Esophagus squamous epithelium (tissue), 5 donors: ENCODE measurements at regions not wholly inside any gene's neighbourhood (a gene's known extent, or its start where the extent isn't known, plus 50 kb on each side); places are given as distances from the start of the nearest gene placed in this dataset.

Experiments used
- DNase-seq: peaks from one replicate; lab custom pipeline; 2025; lab: John Stamatoyannopoulos, UW
- H3K27ac ChIP-seq, 4 donors: fragments of 200-600 bp; sonication (generic); one replicate each; pipeline ENCODE4 v1.5.1; 2016 to 2019; ENCODE audit warnings: mild to moderate bottlenecking in 1 of 4
- H3K27me3 ChIP-seq, 4 donors: fragments of 200-600 bp; sonication (generic); 1 replicate in 3 of 4; 2 replicates in 1 of 4; pipeline versions ENCODE4 v1.5.1 to v1.6.0; 2017 to 2021; ENCODE audit warnings: antibody characterized with exemption in 1 of 4
- H3K36me3 ChIP-seq, 3 donors: fragments of 200-600 bp; sonication (generic); one replicate each; pipeline ENCODE4 v1.5.1; 2016 to 2019
- H3K4me1 ChIP-seq, 3 donors: fragments of 200-600 bp; sonication (generic); one replicate each; pipeline ENCODE4 v1.5.1; 2017 to 2019
- H3K4me3 ChIP-seq, 4 donors: fragments of 200-600 bp; sonication (generic); 1 replicate in 3 of 4; 2 replicates in 1 of 4; pipeline ENCODE4 v1.5.1; 2016 to 2019; ENCODE audit warnings: mild to moderate bottlenecking in 2 of 4, moderate library complexity in 1 of 4
- H3K9me3 ChIP-seq, 3 donors: fragments of 200-600 bp; sonication (generic); one replicate each; pipeline ENCODE4 v1.5.1; 2016 to 2019
- POLR2A ChIP-seq, 4 donors: fragments of 450-650 bp; IDR thresholded peaks; one replicate each; pipeline ENCODE4 v1.6.1; 2017; ENCODE audit warnings: antibody characterized with exemption in 4 of 4, mild to moderate bottlenecking in 4 of 4, moderate library complexity in 3 of 4
- WGBS, 2 donors: methylation state at CpG; one replicate each; pipeline ENCODE4 v1.1.5; 2018; 5-methylcytosine and 5-hydroxymethylcytosine counted together
- intact Hi-C: fragments of 100-400 bp; cut with DNase I; formaldehyde crosslinking; loops from one replicate; pipeline ENCODE4 v1.15.0; 2022
- TF ChIP-seq, protein P1 (sequence below), 6 experiments: fragments of 450-650 bp in 4 of 6; fragments of 200-600 bp in 2 of 6; sonication (generic) in 2 of 6; IDR thresholded peaks; one replicate each; pipeline ENCODE4 v1.5.1; 2016 to 2019; ENCODE audit warnings: antibody characterized with exemption in 6 of 6, mild to moderate bottlenecking in 4 of 6, moderate library complexity in 4 of 6
- donor health status: DM: yes; HTN: yes; CAD: no.

DNA sequence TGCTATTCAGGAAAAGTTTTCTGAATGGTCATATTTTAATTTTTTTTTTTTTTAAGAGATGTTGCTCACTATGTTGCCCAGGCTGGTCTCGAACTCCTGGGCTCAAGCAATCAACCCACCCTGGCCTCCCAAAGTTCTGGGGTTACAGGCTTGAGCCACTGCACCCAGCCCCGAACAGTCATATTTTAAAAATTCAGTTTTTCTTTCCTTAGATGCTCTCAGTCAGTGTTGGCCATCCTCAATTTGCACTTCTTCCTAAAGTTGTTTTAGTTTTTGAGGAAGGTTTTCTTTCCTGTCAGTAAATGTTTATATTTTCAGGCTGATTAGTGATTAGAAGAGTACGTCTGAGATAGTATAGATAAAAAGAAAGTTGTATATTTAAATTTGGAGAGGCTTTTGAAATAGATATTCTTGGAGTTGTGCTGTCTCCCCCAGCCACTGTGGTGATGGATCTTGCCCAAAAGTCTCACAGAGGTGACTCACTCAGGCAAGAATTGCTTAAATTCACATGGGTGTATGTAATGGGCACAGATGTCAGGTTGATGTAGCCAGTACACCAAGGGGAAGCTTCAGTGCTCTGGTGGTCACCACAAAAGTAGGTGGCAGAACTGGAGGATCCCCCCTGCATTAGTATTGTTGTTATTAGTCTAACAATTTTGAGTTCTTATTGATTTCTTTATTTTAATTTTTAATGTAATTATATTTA, 72.2 kb upstream of the ELOVL6 start:
- no peaks in the 10 kb centered on the region for H3K4me1 ChIP-seq
- no peaks in the 10 kb centered on the region for H3K36me3 ChIP-seq
- no peak overlapping the region for H3K27ac ChIP-seq
- no peaks in the 10 kb centered on the region for H3K9me3 ChIP-seq
- intact Hi-C loops: no loop called here
- H3K27me3 ChIP-seq: no peaks in the 10 kb centered on the region
- DNase-seq: no peak
- 55 to 58% methylated on average over 3 of the region's 3 CpGs for WGBS, 2 donors
- TF ChIP-seq, protein P1, sequence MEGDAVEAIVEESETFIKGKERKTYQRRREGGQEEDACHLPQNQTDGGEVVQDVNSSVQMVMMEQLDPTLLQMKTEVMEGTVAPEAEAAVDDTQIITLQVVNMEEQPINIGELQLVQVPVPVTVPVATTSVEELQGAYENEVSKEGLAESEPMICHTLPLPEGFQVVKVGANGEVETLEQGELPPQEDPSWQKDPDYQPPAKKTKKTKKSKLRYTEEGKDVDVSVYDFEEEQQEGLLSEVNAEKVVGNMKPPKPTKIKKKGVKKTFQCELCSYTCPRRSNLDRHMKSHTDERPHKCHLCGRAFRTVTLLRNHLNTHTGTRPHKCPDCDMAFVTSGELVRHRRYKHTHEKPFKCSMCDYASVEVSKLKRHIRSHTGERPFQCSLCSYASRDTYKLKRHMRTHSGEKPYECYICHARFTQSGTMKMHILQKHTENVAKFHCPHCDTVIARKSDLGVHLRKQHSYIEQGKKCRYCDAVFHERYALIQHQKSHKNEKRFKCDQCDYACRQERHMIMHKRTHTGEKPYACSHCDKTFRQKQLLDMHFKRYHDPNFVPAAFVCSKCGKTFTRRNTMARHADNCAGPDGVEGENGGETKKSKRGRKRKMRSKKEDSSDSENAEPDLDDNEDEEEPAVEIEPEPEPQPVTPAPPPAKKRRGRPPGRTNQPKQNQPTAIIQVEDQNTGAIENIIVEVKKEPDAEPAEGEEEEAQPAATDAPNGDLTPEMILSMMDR (IDR thresholded peaks at IDR 0.05): no peak
- TF ChIP-seq POLR2A (IDR thresholded peaks at IDR 0.05): no peak
- H3K4me3 ChIP-seq: no peak overlapping the region

DNA sequence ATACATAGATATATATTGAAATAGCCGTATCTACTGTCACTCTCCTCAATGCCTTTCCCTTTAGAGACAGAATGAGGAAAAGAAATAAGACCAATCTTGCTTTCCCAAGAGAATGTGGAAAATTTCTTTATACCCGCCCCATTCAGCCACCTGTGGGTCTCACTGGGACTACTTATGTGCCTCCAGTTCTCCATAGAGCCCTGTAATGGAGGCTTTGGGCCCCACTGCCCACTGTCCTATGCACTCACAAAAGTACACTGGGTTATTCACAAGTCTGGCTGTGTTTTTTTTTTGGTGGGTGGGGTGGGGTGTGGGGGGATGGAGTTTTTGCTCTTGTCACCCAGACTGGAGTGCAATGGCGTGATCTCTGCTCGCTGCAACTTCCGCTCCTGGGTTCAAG, 70.4 kb upstream of the ELOVL6 start:
- no peak for TF ChIP-seq POLR2A (IDR thresholded peaks at IDR 0.05)
- TF ChIP-seq, protein P1 (IDR thresholded peaks at IDR 0.05): no peak
- 88 to 90% methylated on average over 5 of the region's 5 CpGs for WGBS, 2 donors
- intact Hi-C loops: no loop called here
- Histone ChIP-seq H3K27ac (no peak overlapping the region), H3K9me3 (no peaks in the 10 kb centered on the region), H3K4me1 (no peaks in the 10 kb centered on the region), H3K36me3 (no peaks in the 10 kb centered on the region), H3K27me3 (no peaks in the 10 kb centered on the region), H3K4me3 (no peak overlapping the region)
- DNase-seq: no peak

DNA sequence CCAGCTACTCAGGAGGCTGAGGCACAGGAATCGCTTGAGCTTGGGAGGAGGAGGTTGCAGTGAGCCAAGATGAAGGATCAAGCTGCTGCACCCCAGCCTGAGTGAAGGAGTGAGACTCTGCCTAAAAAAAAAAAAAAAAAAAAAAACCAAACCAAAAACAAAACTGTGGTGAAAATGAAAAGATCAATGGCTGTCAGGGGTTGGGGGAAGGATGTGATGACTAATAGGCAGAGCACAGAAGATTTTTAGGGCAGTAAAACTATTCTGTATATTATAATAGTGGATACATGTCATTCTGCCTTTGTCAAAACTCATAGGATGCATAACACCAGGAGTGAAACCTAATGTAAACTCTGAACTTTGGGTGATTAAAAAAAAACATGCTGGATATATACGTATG, 69.9 kb upstream of the ELOVL6 start:
- no peaks in the 10 kb centered on the region for H3K9me3 ChIP-seq
- WGBS, 2 donors: 75 to 87% methylated on average over 2 of the region's 2 CpGs
- no peak for TF ChIP-seq POLR2A (IDR thresholded peaks at IDR 0.05)
- TF ChIP-seq, protein P1 (IDR thresholded peaks at IDR 0.05): no peak

DNA sequence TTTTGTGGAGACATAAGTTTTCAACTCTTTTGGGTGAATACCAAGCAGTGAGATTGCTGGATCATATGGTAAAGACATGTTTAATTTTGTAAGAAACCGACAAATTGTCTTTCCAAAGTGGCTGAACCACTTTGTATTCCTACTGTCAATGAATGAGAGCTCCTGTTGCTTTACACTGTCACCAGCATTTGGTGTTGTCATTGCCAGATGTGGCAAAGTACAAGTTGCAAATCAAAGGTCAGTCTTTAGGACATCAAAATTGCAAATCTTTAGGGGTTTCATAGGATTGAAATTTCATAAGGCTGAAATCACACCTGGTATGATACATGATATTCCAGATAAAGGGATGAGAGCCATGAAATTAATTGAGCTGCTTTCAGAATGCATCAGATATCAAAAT, 67.7 kb upstream of the ELOVL6 start:
- no peaks in the 10 kb centered on the region for H3K36me3 ChIP-seq
- no peak overlapping the region for H3K4me3 ChIP-seq
- WGBS, 2 donors: 79 to 92% methylated on average over 1 of the region's 1 CpG
- H3K4me1 ChIP-seq: no peaks in the 10 kb centered on the region
- no peaks in the 10 kb centered on the region for H3K9me3 ChIP-seq
- H3K27ac ChIP-seq: no peak overlapping the region
- TF ChIP-seq POLR2A (IDR thresholded peaks at IDR 0.05): no peak
- TF ChIP-seq, protein P1 (IDR thresholded peaks at IDR 0.05): no peak
- intact Hi-C loops: no loop called here
- no peak for DNase-seq
- H3K27me3 ChIP-seq: no peaks in the 10 kb centered on the region

More for the DNA sequence above, 69.9 kb upstream of the ELOVL6 start:
- DNase-seq: no peak
- no peak overlapping the region for H3K27ac ChIP-seq
- intact Hi-C loops: no loop called here
- H3K4me1 ChIP-seq: no peaks in the 10 kb centered on the region
- H3K27me3 ChIP-seq: no peaks in the 10 kb centered on the region
- no peaks in the 10 kb centered on the region for H3K36me3 ChIP-seq
- no peak overlapping the region for H3K4me3 ChIP-seq

DNA sequence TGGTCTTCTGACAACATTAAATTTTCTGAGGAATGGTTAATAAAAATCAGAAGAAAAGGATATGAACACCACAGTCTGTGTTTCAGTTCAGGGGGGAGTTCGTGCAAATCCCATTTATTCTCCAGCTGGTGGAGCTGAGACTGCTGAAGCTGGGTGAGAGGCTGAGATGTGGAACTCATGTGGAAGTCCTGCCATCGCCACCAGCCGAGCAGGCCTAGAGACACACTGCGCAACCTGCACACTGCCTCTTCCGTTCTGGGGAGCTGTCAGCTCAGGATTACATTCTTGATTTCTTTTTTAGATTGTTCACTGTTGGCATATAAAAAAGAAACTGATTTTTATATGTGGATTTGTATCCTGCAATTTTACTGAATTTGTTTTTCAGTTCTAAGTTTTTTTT, 66.6 kb upstream of the ELOVL6 start:
- intact Hi-C loops: no loop called here
- H3K4me3 ChIP-seq: no peak overlapping the region
- DNase-seq: no peak
- no peaks in the 10 kb centered on the region for H3K9me3 ChIP-seq
- H3K27ac ChIP-seq: no peak overlapping the region
- no peaks in the 10 kb centered on the region for H3K36me3 ChIP-seq
- no peaks in the 10 kb centered on the region for H3K4me1 ChIP-seq
- WGBS, 2 donors: 81 to 91% methylated on average over 5 of the region's 5 CpGs
- H3K27me3 ChIP-seq: no peaks in the 10 kb centered on the region
- TF ChIP-seq POLR2A (IDR thresholded peaks at IDR 0.05): no peak
- TF ChIP-seq, protein P1 (IDR thresholded peaks at IDR 0.05): no peak
